H4 (cell line): ENCODE measurements at regions not wholly inside any gene's neighbourhood (a gene's known extent, or its start where the extent isn't known, plus 50 kb on each side); places are given as distances from the start of the nearest gene placed in this dataset.
A peak's percentile ranks its signal among the peaks of the same experiment; 100 is the strongest.

Experiments
- DNase-seq: peaks from one replicate; pipeline ENCODE4 v3.0.0-alpha.2; 2015; ENCODE audit warnings: low spot score

GRCh38 chr20:10990625-10991382, 317.0 kb upstream of the JAG1 start:
- DNase-seq: no peak

- DNase-seq: no peak
These were observed 318.9 kb upstream of the JAG1 start for GRCh38 chr20:10992731-10993130.

GRCh38 chr20:10994991-10995700, 321.3 kb upstream of the JAG1 start:
- no peak for DNase-seq

- DNase-seq: no peak
These were observed 324.7 kb upstream of the JAG1 start for GRCh38 chr20:10998476-10998875.

GRCh38 chr20:11000416-11000815, 326.6 kb upstream of the JAG1 start:
- DNase-seq: no peak

- no peak for DNase-seq
These were observed 327.5 kb upstream of the JAG1 start for GRCh38 chr20:11001302-11001701.

- DNase-seq: peak; percentile 89
These were observed 328.2 kb upstream of the JAG1 start for GRCh38 chr20:11001764-11002540.

GRCh38 chr20:11003341-11003740, 329.5 kb upstream of the JAG1 start:
- DNase-seq: no peak

GRCh38 chr20:11008444-11009033, 334.7 kb upstream of the JAG1 start:
- no peak for DNase-seq

GRCh38 chr20:11011653-11012052, 337.9 kb upstream of the JAG1 start:
- DNase-seq: no peak

GRCh38 chr20:11012975-11013374, 339.2 kb upstream of the JAG1 start:
- DNase-seq: no peak

- no peak for DNase-seq
These were observed 340.0 kb upstream of the JAG1 start for GRCh38 chr20:11013801-11014200.

- no peak for DNase-seq
These were observed 341.6 kb upstream of the JAG1 start for GRCh38 chr20:11015440-11015839.

- DNase-seq: no peak
These were observed 343.6 kb upstream of the JAG1 start for GRCh38 chr20:11017446-11017845.

- DNase-seq: no peak
These were observed 344.9 kb upstream of the JAG1 start for GRCh38 chr20:11018668-11019170.

GRCh38 chr20:11020712-11021111, 346.9 kb upstream of the JAG1 start:
- no peak for DNase-seq

GRCh38 chr20:11027224-11027623, 353.4 kb upstream of the JAG1 start:
- DNase-seq: no peak

GRCh38 chr20:11030351-11030750, 356.6 kb upstream of the JAG1 start:
- DNase-seq: no peak

- no peak for DNase-seq
These were observed 357.5 kb upstream of the JAG1 start for GRCh38 chr20:11031300-11031699.

GRCh38 chr20:11032611-11033010, 358.8 kb upstream of the JAG1 start:
- no peak for DNase-seq

GRCh38 chr20:11034025-11034424, 360.2 kb upstream of the JAG1 start:
- DNase-seq: no peak

- no peak for DNase-seq
These were observed 361.4 kb upstream of the JAG1 start for GRCh38 chr20:11035211-11035610.
